SK-N-DZ (cell line): ENCODE measurements at regions not wholly inside any gene's neighbourhood (a gene's known extent, or its start where the extent isn't known, plus 50 kb on each side); places are given as distances from the start of the nearest gene placed in this dataset.

Experiments used
- DNase-seq: peaks from one replicate; pipeline ENCODE4 v3.0.0-alpha.2; 2015; ENCODE audit warnings: low spot score

DNA sequence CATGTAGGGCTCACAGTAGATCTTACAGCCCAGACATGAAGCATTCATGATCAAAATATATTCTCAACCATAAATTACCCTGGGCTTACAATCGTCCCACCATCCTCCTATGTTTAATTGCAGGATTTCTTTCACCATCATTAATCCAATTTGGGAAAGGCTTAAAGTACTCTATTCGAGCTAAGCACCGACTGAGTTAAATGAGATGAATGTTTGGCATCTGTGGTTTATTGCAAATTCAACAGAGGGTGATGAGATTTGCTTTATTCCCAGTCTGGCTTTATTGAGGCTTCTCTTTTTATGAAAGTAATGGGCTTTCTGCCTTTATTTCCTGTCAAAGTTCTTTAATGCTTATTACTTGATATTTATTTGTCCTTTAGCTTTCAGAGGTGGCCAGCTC lies 159.0 kb downstream of the METTL4 start:
- DNase-seq: no peak

DNA sequence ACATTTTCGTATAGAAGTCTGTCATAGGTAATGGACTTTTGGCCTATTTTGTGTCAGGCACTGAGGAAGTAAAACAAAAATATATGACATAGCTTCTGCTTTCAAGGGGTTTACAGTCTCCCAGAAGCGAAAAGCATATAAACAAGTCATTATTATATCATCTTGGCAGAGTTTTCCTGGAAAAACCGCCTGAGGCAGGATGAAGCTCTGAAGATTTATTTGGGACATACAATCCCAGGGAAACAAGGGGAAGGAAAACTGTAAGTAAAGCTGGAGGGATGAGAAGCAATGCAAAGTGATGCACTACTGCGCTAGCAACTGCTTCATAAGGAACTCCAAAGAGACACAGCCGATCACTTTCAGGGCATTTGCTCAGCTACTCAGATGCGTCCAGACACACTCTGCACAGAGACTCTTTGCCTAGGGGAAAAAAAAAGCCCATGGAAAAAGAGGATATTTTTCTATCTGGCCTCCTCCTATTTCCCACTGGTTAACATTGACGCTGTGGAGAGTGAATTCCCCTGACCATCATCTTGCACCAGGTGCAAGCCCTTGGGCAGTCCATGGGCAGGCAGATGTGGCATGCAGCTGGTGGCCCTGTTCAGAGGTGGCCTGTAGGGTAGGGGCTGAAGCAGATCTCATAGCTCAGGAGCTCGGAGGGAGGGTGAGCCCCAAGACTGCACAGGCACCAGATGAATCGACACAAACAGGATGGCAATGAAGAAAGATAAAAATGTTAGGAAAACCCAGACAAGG lies 158.1 kb downstream of the METTL4 start:
- no peak for DNase-seq

DNA sequence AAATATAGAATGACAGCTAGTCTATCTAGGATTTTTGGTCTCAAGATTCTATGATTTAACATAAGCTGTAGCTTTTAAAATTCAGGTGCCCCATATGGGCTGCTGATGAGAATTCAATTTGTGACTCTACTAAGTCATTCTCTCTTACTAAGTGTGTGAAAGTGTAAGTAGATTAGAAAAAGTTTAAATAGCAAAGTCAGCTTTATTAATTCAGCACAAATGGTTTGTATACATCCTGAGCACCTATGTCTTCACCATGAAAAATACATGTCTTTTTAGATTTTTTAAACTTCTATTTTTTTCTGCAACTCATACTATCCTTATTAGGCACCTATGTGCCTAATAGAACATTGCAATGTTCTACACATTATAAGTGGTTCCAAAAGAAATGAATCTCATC lies 157.1 kb downstream of the METTL4 start:
- no peak for DNase-seq

DNA sequence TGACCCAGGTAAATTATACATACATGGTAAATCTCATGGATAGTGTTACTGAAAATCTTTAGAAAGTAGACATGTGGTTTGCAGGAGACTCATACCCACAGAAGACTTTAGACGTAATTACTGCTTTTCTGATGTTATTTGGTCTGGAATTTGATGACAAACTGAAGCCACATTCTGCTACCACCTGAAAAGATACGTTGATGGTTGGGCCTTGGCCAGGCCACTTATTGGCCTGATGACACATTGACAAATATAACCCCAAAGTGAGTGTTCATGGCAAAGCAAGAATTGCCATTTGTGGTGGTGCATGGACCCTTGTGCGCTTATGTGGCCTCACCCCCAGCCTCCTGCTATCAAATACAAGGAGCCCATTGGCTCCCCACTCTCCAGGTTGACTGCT lies 155.6 kb downstream of the METTL4 start:
- DNase-seq: no peak

DNA sequence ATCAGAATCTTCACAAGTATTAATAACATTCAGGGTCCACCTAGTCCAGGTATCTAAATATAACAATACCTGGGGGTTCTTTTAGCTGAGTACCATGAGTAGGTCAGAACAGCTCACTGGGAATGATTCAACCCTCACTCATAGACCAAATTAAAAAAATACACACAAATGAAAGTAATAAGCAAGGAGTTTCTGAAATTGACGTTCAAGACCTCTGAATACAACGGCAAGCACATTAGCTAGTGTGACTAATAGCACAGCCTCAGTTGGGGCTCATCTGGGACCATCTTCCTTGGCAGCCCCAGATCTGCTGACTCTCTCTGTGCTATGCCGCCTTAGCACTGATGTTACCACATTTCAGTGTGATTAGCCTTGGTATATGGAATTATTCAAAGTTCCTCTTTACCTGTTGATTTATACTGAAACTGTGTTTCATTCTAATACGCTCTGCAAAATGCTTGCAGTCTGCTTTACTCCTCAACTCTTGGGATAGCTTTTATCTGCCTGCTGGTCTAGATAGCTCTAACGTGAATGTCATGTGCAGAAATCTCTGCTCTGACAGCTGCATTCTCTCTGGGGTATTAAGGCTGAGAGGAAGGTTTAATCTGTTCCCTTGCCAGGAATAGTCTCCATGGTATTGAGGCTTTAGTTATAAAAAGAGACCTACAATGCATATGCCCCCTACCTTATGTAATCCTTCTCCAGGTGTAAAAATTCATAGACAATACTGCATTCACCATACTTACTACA lies 153.3 kb downstream of the METTL4 start:
- no peak for DNase-seq

DNA sequence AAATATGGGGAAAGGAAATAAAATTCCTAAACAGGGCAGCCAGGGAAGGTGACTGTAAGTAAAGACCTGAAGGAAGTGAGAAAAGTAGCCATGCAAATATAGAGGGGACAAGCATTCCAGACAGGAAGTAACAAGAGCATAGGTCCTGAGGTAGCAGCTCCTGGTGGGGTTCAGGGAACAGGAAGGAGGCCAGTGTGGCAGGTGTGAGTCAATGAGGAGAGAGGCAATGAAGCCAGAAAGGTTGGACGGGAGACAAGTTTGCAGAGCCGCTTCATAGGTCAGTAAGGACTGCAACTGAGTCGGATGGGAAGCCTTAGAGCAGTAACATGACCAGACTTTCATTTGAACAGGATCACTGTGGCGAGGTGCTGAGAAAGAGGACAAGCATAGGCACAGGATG lies 150.9 kb downstream of the METTL4 start:
- no peak for DNase-seq

DNA sequence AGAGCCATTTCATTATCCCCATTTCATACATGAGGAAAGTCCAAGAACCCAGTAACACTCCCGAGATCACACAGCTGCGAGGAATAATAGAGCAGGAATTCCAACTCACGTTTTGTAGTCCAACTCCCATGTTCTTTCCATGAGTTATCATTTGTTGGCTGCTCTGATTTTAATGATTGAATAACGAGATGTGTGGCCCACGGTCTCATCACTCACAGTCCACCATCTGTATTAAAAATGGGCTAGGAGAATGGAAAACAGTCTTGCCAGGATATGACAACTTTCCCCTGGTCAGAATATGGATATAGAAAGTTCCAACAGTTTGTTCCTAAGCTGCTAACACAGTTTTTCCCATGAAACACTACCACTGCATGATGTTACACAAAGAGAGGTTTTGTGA lies 147.5 kb downstream of the METTL4 start:
- no peak for DNase-seq

DNA sequence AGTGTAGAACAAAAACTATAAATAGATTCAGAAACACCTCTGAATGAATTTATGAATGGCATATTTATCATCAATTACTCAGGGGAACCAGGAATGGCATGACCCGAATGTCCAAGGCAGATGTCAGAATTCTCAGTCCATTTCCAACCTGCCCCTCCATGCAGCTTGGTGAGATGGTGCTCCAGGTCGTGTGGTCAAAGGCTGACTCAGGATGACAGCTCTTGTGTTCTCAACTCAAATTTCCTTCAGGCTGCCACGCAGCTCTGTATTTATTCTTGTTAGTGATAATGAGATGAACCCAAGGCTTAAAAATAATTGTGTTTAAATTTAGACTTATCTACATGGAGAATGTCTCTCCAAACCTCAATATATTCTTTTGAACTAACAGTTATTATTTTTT lies 146.9 kb downstream of the METTL4 start:
- no peak for DNase-seq

DNA sequence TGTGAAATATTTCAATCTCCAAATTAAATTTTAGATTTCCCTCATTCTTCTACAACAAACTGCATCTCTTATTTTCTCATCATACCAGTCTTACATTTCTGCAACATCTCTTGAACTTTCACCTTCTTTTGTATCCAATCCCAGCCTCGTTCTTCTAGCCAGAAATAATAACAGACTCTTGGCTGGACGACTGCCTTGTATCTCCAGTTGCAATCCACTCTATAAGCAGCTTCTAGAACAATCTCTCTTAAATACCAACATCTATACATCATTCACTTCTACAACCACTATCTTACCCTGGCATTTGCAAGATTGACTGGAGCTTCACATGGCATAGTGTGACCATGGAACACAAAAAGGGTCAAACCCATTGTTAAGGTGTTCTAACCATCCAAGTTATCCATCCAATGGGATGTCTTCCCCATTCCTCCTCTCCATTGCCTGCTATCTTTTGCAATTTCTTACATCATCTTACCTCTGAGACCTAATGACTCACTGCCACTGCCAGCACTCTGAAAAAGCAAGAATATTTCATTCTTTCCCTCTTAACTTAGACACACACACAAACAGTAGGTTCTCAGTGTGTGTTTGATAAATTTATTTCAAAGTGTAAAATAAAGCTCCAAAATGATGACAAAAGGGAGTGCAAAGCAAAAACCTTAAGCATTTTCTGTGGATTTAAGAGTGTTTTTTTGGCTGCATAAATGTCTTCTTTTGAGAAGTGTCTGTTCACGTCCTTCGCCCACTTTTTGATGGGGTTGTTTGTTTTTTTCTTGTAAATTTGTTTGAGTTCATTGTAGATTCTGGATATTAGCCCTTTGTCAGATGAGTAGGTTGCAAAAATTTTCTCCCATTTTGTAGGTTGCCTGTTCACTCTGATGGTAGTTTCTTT lies 145.6 kb downstream of the METTL4 start:
- DNase-seq: no peak

DNA sequence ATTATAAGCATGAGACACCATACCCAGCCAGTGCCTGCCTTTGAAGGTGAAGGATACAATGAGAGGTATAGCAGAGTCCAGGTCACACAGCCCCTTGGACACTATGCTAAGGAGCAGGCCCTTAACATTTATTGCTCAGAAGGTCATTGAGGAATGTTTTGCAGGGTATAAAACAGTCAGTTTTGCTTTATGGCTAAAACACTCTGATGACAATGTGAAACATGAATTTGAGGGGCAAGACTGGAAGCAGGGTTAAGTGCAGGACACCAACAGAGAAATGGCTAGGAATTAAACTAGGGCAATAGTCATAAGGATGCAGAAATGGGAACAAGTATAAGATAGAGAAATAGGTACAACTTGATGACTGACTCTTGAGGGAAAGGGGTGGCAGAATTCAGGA lies 141.1 kb downstream of the METTL4 start:
- DNase-seq: no peak

DNA sequence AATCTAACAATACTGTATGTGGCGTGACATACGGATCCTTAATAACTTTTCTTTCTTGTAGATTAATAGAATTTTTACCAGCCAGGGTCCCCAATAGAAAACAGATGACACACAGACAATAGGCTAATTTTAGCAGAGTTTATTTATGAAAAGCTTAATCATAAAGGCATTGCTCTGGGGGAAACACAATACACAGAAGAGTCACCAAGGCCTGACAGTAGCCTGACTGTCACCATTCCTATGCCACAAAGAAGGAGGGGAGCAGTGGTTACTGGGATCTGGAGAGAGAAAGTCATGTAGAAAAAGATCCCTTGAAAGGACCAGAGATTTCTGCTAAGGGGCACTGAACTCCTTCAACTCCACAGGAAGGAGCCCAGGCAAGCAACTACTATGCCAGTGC lies 139.5 kb downstream of the METTL4 start:
- DNase-seq: no peak

DNA sequence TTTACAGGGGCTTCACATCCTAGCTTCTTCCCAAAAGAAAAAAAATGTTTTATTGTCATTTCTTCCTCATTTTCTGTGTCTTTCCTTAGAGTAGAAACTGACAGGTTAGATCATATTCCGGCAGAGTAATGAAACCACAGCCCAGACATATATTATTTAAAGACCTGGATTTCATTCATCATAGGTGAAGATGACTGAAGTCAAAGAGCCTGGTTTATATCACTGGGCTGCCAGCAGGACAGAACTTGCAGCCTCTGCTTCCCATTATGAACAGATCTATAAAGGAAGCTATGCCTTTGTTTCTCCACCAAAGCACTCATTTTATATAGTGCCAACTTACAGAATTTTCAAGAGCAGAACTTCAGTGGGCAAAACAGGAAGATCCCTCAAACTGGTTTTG lies 137.9 kb downstream of the METTL4 start:
- no peak for DNase-seq

DNA sequence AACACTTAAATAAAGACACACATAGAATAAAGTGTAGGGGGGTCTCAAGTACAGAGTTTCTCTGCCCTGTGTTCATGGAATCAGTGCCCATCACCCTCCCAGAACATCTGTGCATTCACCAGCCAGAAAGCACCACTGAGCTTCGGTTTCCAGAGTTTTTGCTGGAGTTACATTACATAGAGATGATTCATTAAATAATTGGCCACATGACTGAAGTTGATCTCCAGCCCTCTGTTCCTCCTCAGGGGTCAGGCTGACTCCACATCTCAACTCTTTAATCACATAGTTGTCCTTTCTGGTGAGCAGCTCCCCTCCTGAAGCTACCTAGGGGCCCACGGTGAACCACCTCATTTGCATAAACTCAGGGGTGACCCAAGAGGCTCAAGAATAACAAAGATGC lies 129.8 kb downstream of the METTL4 start:
- no peak for DNase-seq

DNA sequence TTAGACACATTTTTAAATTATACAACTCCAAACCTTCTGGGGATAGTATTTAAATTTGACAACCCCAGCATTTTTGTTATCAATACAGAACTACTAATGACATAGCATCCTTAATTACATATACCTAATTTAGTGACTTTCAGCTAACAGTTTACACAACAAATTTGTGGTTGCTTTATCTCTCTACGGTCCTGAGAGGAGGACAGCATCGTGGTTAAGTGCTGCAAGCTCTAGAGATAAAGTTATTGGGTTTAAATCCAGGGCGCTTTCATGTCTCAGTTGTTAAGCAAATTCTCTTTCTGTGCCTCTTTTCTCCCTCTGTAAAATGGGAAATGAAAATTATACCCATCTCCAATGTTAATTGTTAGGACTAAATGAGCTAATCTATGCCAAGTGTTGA lies 129.3 kb downstream of the METTL4 start:
- no peak for DNase-seq

DNA sequence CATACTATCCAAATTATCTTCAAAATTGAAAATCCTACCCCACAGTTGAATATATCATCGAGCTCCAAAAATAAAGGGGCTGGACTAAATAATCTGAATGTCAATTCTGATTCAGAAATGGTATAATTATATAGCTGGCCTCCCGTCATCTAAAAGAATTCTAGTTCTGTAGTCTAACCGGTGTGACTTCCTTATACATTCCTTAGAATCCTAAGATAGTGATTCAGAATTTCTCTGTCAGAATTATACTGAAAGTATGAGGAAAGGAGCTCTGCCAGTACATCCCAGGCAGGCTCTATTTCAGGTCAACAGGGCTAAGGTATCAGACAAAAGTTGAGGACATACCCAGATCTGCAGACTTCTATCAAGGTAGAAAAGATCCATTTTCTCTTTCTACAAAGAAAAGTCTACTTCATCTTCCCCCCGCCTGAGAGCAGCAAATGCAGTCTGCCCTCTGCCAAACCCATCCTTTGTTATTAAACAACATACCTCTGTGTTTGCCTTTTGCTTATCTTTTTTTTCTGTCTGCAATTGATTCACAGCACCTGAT lies 128.5 kb downstream of the METTL4 start:
- DNase-seq: no peak

DNA sequence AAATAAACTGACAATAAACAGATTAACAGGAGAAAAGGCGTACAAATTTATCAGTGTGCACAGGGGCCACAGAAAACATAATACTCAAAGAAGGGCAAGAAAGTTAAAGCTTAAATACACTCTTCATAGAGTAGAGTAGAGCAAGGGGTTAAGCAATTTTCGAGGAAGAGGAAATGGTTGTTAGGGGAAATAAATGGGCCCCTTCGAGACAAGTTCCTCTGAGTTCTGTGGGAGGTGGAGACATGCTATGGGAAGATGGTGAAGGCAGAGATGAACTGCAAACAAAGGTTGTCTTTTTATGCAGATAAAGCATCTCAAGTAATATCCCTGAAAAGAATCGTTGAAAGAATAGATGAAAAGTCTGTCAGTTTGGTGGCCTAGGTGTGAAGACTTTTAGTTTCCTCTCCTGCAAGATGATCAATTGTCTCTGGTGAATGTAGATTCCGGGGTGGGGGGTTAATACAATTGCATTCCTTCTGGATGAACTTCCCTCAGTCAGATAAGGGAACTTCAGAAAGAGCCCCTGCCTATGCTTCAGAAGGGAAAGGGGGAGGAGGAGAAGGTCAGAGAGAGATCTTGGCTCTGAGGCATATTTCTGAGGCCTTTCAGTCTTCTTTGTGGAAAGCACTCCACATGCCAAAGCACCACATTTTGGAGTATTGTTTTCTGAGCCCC lies 127.0 kb downstream of the METTL4 start:
- DNase-seq: no peak

DNA sequence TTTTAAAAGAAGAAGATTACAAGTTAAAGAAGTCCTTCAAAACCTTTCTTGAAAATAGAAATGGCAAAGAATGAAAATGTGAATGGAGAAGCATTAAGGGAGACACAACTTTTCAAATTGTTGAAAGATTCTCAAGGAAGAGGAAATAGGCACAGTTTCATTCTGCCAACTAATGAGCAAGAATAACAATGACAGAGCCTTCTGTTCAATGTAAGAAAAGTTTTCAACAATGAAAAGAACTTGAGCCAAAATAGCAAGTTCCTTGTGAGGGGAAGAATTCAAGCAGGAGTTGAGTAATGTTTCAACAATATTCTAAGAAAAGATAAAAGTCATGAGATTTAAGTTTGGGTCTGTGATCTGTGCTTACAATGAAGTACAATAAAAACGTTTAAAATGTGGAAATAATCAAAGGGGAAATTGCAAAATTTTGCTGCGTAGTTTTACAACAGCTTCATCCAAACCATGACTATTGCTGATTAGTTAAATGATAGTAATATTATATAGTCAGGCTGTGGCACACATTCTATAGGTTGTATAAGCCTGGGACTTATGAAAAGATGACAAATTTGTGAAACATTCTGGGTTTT lies 122.6 kb downstream of the METTL4 start:
- DNase-seq: no peak

DNA sequence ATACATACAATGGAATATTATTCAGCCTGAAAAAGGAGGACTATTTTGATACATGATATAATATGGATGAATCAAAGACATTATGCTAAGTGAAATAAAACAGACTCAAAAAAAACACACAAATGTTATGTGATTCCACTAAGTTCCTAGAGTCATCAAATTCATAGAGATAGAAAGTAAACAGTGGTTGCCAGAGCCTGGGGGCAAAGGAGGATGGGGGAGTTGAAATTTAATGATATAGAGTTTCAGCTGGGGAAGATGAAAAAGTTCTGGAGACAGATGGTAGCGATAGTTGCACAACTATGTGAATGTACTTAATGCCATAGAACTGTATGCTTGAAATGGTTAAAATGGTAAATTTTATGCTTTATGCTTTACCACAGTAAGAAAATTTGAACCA lies 119.7 kb downstream of the METTL4 start:
- no peak for DNase-seq

DNA sequence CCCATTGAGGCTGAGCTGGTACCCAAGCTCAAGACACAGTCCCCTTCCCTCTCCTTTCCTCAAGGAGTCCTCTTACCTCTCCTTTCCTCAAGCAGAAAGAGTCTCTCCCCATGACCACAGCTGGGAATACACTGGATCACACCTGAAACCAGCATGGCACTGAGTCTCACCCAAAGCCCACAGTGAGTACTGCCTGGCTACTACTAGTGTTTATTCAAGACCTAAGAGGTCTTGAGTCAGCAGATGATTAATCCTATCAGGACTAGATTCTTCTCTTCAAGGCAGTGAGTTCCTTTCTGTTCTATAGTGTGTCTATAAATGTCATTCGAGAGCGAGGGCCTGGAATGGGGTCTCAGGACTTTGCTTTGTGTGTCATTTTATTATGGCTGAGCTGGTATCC lies 111.4 kb downstream of the METTL4 start:
- no peak for DNase-seq

DNA sequence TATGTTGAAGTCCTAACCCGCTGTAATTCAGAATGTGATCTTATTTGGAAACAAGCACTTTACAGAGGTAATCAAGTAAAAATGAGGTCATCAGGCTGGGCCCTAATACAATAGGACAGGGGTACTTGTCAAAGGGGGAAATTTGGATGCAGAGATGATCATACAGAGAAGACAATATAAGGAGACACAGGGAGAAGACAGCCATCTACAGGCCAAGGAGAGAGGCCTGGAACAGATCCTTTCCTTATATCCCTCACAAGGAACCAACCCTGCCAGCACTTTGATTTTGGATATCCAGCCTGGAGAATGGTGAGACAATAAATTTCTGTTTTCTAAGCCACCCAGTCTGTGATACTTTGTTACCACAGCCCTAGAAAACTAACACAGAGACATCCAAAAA lies 104.3 kb downstream of the METTL4 start:
- DNase-seq: no peak

DNA sequence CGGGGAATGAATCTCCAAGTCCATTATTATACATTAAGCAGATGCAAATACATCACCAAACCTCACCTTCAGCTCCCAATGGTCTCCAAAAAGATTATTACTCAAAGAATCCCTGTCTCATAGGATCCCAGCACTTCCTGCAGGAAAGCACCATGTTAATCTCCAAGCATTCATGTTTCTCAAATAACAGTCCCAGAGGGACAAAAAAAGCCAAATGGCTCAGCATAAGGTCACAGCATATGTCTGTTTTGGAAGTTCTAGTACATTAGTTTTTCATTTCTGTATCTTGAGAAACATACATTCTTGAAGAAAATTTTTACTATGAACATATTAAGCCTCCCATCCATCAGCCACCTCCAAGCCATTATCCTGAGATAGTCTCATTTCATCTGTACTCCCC lies 103.3 kb downstream of the METTL4 start:
- DNase-seq: no peak
